Astrocyte of the cerebellum (primary cell): ENCODE measurements at regions not wholly inside any gene's neighbourhood (a gene's known extent, or its start where the extent isn't known, plus 50 kb on each side); places are given as distances from the start of the nearest gene placed in this dataset.
A peak's percentile ranks its signal among the peaks of the same experiment; 100 is the strongest.

Experiments
- DNase-seq: peaks from one replicate; pipeline ENCODE4 v3.0.0-alpha.2; 2011; ENCODE audit warnings: low read depth
- H3K4me3 ChIP-seq: 2 replicates; pipeline ENCODE4 v1.5.1; 2011; ENCODE audit warnings: mild to moderate bottlenecking, low read depth, low read length, moderate library complexity
- CTCF ChIP-seq: IDR thresholded peaks from 2 replicates; pipeline ENCODE4 v1.5.1; 2012; ENCODE audit warnings: low read length, low read depth, moderate library complexity, mild to moderate bottlenecking; ENCODE audit errors: missing control alignments
- in situ Hi-C: cut with HindIII; loops from 2 replicates; pipeline ENCODE4 v1.10.0; 2017; ENCODE audit warnings: low sequenced_read_pairs

- TF ChIP-seq CTCF: no peak
- DNase-seq: no peak
- in situ Hi-C loops: no loop called here
- H3K4me3 ChIP-seq: no peak overlapping the region
Measured at GRCh38 chrX:107502316-107502715, 52.9 kb downstream of the FRMPD3 start.

- DNase-seq: no peak
- no peak overlapping the region for H3K4me3 ChIP-seq
- TF ChIP-seq CTCF: no peak
- in situ Hi-C loops: no loop called here
Measured at GRCh38 chrX:107504006-107504405, 54.6 kb downstream of the FRMPD3 start.

GRCh38 chrX:107505223-107505622 is 55.8 kb downstream of the FRMPD3 start:
- in situ Hi-C loops: no loop called here
- DNase-seq: no peak
- no peak for TF ChIP-seq CTCF
- H3K4me3 ChIP-seq: no peak overlapping the region

GRCh38 chrX:107506596-107507031 is 57.2 kb downstream of the FRMPD3 start:
- no peak for DNase-seq
- TF ChIP-seq CTCF: no peak
- peak overlapping the region; percentile 5 for H3K4me3 ChIP-seq
- in situ Hi-C loops: no loop called here

GRCh38 chrX:107507093-107507743 is 57.8 kb downstream of the FRMPD3 start:
- no peak for TF ChIP-seq CTCF
- in situ Hi-C loops: no loop called here
- no peak for DNase-seq
- H3K4me3 ChIP-seq: peak overlapping the region; percentile 5

- H3K4me3 ChIP-seq: no peak overlapping the region
- DNase-seq: no peak
- TF ChIP-seq CTCF: no peak
- in situ Hi-C loops: no loop called here
Measured at GRCh38 chrX:107507744-107508117, 58.3 kb downstream of the FRMPD3 start.

- in situ Hi-C loops: no loop called here
- TF ChIP-seq CTCF: no peak
- no peak overlapping the region for H3K4me3 ChIP-seq
- no peak for DNase-seq
Measured at GRCh38 chrX:107508925-107509324, 59.5 kb downstream of the FRMPD3 start.
